NCI-H524 treated with DMSO at 0.1 percent for 48 hours (cell line): ENCODE measurements at regions not wholly inside any gene's neighbourhood (a gene's known extent, or its start where the extent isn't known, plus 50 kb on each side); places are given as distances from the start of the nearest gene placed in this dataset.

Experiments
- DNase-seq: peaks from one replicate; lab custom pipeline; 2025; lab: John Stamatoyannopoulos, UW

DNA sequence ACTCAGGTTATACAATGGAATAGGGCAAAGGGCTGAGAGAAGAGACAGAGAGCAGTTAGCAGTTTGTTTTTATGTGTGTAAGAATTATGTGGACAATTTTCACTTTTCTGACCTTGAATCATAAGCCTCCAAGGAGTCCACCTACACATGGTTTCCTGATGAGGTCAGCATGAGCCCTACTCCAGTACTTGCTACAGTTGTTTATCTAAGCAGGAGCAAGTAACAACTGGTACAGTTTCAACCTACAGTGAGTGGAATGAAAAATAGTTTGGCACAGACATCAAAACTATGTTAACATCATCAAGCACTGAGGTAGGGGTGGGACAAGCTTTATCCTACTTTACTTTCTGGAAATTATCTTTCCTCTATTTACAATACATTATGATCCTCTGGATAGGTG, 426.7 kb upstream of the ID4 start:
- no peak for DNase-seq

DNA sequence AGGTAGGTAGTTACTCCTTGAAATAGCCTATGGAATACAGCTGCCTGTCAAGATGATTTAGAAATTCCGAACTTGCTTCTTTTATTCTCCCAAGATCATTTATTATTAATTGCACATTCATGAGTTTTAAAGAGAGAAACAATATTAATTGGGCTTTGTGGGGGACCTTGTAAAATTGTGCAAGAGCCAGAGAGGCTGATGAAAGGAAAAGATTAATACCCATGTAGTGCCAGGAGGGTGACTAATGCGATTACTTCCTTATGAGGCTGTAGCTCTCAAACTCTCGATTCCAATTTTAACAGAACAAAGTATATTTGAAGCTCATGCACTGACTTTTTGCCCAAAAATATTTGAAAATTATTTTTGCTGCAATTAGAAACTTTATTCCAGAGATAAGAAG, 423.8 kb upstream of the ID4 start:
- DNase-seq = no peak

DNA sequence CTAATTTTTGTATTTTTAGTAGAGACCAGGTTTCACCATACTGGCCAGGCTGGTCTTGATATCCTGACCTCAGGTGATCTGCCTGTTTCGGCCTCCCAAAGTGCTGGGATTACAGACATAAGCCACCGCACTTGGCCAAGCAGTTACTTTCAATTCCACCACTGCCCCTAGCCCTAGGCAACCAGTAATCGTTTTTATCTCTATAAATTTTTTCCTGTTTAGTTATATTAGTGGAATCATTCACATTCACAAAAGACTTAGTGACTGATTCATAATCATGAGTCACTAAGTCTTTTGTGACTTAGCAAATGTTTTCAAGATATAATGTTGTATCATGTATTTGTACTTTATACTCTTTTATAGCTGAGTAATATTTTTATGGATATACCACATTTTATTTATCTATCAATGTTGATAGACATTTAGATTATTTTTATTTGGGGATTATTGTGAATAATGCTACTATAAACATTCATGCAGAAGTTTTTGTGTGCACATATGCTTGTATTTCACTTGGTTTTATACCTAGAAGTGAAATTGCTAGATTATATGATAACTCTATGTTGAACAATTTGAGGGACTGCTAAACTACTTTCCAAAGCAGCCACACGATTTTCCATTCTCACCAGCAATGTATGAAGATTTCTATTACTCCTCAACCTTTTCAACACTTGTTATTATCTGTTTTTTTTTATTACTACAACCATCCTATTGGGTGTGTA, 421.4 kb upstream of the ID4 start:
- no peak for DNase-seq

DNA sequence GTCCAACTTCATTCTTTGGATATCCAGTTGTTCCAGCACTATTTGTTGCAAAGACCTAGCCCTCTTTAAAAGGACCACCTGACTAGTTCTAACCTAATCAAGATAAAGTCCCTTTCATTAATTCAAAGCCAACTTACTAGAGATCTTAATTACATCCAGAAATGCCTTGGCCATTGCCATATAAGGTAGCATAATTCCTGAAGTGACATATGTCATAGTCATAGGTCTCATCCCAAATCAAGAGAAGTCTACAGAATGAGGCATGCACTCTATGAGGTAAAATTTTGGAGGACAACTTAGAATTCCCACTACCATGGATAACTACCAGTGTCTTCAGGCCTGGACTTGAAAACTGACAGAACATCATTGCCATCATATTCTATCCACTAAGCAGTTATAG, 420.4 kb upstream of the ID4 start:
- DNase-seq = no peak

DNA sequence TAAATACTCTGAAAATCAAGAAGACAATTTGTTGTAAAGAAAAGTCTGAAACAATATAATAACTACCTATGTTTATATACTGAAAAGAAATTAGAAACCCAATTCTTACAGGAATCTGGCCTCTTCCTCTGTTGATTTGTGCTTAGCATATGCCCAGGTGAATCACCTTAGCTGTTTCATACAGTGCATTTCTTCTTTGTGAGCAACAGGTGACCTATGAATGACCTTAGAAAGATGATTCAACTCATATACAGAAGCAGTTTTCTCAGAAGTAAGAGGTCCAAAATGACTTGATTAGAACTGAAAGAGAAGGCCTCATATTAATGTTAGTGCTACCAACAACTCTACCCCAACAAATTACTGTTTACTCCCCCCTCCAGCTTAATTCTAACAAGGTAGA, 419.5 kb upstream of the ID4 start:
- DNase-seq = no peak

DNA sequence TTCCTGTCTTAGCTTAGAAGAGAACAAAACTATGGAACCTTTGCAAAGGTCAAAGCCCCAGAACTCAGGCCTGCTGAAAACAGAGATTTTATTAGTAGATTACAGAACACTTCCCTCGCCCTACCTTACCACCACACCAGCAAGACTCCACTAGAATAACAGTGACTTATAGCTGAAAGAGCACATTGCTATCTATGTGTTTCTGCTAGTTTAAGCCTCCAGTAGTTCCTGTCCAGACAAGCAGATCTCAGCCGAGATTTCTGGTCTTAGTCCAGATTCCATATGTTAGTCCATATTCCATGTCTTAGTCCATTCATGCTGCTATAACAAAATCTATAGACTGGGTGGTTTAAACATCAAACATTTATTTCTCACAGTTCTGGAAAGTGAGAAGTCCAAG, 412.3 kb upstream of the ID4 start:
- DNase-seq = no peak

DNA sequence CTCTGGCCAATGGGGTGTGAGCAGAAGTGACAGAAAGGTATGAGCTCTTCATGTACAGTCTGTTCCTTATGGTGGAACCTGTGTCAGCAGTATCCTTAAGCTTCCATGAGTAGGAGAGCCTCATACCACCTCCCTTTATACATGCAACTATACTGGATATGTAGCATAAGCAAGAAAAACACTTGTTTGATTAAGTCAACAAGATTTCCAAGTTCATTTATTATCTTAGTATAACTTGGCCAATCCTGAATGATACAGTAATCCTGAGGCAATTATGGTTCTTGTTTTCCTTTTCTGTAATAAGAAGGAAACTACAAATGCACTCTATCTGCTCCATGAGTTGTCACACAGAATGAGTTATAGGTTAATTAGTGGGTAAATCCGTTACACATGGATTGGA, 409.6 kb upstream of the ID4 start:
- no peak for DNase-seq

DNA sequence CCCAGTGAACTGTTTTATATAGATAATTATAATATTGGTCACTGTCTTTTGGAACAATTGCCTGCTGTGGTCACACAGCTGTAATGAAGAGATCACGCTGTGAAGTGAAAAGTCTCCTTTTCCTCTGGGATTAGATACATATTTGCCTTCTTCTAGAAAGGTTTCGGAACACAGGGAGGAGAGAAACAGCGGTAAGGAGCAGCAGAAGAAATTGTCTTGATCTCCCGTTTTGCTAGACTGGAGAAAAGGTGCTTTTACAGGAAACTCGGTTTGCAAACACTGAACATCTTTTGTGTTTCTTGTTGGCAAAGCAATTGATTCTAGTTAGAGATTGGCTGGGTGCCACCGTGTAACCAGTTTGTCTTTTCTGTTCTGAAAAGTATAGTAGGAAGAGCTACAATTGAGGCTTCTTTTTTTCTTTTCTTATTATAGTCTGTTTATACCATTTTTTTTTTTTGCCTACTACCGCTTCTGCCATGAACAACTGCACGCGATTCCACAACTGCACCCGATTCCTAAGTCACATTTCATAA, 404.1 kb upstream of the ID4 start:
- DNase-seq = no peak

DNA sequence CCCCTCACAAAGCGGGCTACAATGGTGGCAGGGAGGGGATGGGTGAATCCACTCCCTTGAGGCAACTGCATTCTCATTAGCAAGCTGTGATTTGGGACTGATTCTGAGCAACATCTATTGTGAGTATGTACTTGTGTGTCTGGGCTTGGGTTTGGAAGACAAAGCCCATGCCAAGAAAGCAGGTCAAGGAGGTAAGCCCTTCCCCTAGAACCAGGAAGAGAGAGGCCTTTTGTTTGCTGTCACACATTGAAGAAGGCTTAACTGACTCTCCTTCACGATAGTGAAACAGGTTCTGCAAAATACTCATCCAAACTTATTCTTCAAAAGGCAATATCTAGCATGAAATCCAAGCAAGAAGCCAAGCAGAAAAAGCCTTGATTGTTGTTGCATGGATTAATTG, 403.1 kb upstream of the ID4 start:
- no peak for DNase-seq

DNA sequence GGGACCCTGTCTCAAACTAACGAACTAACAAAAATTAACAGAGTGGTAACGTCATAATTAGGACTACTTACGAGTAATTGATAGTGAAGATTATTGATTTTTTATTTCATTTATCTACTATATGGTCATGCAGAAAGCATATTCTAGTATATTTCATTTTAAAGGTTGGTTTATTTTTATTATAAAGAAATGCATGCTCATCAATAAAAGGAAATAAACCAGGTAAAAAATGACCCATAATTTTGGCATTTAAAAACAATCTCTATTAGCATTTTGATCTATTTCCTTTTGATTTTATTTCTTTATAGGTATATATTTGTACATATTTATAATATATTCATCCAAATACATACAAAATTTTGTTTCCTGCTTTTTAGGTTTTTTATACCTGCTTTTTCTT, 401.4 kb upstream of the ID4 start:
- no peak for DNase-seq

DNA sequence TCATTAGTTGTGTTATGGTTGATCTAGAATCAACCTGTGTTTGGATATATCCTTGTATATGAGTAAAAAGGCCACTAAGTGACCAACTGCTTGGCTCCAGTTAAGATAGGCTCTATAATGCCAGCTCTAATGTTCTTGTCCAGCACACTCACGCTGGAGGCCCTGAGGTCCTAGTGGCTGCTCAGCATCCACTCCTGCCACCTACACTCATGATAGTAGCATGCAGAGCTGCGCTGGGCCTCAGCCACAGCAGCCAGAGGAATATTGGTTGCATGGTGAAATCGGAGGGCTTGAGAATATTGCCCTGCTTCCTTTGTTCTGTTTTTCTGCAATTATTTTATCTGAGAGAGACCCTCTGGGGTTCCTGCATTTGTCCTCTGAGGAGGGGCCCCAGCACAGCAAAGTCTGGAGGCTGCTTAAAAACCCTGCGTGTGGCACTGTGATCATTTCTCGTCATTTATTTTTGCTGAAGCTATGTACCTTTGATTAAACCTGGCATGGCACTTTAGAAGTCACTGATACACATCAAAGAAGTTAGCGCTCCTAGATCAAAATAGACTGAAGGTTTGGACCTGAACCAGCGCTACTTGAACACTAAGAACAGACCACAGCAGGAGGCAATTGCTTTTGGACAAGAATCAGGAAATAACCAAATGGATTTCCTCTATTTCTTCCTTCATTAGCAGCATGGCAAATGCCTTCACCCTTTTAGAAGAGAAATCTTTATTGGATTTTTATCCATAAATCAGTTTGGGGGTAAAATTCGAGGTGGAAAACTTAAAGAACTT, 398.4 kb upstream of the ID4 start:
- no peak for DNase-seq

DNA sequence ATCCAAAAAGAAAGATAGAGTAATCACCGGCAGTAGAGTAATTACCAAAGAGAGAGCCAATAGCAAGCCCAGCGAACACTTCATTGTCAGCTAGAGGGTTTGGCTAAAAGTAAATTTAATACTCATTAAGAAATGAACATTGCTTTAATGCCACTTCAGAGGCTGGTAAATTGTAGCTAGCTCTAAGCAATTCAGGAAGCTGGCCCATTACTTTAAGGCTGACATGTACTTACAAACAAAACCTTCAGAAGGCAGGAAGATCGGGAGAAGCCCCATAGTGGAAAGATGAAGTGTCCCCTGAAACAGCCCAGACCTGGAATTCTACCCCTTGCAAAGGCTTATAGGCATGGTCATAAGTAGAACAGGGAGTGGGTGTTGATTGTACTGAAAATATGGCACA, 396.6 kb upstream of the ID4 start:
- no peak for DNase-seq

DNA sequence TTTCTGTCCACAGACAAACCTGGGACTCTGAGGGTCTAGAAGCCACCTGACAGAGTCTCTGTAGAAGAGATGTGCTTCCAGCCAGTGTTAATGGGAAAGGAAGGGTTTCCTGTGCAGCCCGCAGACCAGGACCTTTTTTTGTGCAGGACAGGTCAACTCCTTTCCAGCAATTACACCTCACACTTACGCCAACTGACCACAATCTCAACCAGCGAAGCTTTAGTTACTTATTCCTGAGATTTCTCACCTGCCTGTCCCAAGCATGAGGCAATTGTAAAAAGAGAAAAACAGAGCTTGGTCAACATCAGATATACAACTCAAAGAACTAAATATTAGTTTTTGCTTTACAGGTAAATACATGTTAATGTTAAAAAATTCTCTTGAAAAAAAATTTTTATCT, 393.8 kb upstream of the ID4 start:
- DNase-seq = no peak

DNA sequence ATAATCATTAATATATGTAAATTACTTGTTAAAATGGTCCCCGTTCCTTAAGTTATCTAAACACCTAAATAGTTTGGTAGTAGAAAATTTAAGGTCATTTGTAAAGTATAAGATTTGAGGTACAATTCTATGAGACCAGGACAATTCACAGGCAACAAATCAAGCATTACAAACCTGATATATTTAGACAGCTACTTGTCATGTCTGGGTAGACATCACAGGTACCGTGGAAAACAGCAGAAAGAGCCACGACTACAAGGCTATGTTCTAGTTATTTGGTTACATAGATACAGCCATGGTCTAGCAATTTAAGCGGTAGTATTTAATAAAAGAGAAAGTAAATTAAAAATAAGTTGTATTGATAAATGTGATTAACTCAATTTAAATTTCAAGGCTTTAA, 393.1 kb upstream of the ID4 start:
- no peak for DNase-seq

DNA sequence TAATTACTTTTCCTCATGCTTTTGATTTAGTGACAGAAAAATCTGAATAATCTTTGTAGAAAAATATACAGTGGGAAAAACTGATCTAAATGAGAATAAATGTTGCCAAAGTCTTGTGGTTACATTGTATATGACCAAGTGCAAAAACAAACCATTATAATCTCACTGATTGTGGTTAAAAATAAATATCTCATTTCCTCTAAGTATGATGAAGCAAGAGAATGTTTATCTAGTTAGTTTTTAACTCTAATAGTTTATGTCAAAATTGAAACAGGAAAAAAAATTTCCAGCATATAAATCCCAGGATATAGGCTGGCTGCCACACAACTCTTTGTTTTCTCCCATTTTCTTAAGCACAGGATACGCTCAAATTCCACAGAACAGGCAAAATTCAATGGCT, 392.7 kb upstream of the ID4 start:
- no peak for DNase-seq

DNA sequence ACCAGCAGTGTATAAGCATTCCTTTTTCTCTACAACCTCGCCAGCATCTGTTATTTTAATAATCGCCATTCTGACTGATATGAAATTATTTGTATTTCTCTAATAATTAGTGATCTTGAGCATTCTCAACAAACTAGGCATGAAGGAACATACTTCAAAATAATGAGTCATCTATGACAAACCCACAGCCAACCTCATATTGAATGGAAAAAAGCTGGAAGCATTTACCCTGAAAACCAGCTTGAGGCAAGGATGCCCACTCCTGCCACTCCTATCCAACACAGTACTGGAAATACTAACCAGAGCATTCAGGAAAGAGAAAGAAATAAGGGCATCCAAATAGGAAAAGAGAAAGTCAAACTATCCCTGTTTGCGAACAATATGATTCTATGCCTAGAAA, 390.6 kb upstream of the ID4 start:
- DNase-seq = no peak

DNA sequence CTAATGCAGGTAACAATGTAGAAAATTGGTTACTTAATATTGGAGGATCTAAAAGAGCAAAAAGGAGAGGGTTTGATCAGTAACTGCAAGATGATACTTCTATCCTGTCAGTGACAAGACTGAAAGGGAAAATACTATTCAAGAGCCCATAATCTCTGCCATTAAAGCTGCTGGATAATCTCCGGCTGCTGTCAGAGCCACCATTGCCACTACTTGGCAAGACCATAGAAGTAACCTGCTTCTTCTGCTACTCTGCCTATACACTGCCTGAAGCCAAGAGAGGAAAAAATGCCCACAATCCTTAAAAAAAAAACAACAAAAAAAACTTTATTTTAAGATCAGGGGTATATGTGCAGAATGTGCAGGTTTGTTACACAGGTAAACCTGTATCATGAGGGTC, 386.5 kb upstream of the ID4 start:
- DNase-seq = peak; percentile 14

DNA sequence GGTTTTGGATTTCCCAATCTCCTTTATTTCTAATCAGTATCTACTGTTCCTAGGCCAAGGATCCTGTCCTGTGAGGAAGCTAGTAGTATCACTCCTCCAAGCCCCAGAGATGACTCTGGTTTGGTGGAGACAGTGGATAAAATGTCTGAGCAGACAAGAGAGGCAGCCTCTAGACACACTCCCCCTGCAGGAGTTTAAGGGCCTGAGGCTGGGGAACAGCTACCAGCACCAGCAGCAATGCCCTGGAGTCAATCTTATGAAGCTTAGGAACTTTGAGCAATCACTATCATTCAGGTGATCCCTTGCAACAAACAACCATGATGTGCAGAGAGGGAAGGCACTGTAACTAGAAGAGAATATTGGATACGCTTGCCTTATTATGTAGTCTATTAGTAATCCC, 384.7 kb upstream of the ID4 start:
- DNase-seq = no peak

DNA sequence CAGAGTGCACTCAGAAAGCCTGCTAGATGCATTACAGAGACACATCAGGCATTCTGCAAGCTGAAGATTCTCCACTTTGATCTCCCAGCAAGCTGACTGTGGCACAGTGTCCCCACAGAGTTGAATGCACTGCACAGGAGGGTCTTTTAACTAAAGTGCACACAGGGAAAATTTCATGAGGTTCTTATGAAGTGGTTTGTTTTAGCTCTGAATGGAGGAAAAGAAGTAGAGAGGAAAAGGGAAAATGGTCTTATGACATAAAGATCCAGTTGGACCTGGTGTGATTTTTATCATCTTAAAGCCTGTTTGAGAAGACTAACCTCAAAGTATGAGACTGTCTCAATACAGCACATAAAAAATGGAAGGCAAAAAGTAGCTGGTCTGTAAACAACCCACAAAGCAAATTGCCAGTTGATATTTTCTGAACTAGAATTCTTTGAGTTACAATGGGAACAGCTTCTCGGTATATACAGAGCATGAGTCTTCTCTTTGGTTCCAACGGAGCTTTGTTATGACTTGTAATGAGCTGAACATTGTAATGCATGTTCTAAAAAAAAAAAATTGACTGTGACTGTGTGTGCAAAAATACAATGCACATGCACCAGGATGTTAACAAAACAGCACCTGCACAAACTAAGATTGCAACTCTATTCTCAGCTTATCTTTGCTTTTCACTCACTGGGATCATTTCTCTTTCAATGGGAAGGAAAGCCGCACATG, 383.0 kb upstream of the ID4 start:
- no peak for DNase-seq

DNA sequence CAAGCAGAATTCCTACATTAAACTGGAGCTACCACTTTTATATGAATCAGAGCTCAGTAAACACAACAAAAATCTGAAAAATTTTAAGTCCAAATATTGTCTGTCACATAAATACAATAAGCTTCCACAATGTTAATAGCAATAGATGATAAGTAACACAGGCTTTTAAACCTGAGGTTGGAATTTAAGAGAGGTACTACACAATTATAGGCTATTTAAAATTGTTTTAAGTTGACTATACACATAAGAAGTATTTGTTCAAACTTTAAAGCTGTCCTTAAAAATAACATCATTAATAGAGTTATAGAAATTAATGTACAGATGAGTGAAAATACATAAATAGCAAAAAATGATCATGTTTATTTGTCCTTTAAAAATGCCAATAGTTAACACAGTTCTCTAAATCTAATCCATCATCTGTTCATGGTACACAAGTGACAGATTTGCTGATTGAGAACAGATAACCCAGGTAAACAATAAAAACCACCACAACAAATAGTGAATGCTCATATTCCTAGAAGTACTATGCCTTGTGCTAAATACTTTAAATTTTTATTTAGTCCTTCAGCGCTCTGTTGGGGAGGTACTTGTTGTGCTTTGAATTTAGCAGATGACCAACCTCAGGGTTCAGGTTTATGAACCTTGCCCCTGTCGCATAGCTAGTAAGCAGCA, 382.3 kb upstream of the ID4 start:
- DNase-seq = no peak

DNA sequence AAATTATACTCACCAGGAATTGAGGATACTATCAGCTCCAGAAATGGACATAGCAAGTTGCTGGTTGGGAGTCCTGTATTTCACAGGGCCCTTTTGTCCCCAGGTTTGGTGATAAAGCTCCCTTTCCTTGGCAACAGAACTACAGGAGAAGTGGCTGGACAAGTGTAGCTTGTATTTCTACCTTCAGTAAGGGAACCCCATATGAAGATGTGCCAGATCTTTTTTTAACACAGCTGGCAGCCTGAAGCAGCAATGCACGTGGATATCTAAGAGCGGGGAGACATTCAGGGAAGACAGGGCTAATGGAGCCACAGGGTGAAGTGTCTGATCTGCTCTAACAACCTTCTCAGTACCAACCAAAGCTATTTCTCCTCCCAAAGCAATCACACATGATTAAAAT, 373.9 kb upstream of the ID4 start:
- DNase-seq = no peak

DNA sequence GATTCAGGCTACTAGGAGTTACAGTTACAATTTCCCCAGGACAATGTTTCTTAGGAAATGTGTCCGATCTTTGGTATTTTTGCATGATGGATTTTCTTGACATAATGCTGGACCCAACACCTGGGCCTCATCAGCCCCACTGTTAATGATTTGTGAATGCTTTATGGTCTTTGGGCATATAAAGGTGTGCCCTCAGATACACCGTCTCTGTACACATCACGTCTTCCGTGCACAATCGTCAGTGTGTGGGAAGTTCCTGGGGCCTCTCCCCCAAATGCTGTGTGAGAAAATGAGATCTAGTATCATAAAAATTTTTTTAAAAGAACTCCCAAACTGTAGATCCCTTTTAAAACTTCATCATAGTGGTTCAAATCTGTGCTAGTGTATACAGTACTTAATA, 373.2 kb upstream of the ID4 start:
- DNase-seq = no peak
